ENCODE measurements at regions not wholly inside any gene's neighbourhood (a gene's known extent, or its start where the extent isn't known, plus 50 kb on each side); places are given as distances from the start of the nearest gene placed in this dataset.

DNA sequence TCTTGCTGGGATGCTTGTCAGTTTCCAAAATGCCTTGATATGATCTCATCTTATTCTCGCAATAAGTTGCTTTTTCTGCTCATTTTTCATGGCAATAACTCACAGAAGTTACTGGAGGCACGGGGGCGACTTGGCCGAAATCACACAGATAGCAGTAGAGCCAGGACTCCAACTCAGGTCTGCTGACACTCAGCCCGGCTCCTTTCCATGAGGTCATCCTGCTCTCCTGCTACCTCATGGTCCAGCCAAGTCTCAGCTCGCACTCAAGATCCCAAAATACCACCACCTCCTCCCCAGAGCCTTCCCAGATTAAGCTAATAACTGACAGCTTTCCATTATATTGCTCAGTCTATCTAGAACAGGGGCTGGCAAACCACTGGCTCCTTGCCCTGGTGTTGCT, 269.5 kb downstream of the MAP2K4 start:
- TF ChIP-seq POLR2A (IDR thresholded peaks at IDR 0.05), result no peak
- TF ChIP-seq, protein P1, sequence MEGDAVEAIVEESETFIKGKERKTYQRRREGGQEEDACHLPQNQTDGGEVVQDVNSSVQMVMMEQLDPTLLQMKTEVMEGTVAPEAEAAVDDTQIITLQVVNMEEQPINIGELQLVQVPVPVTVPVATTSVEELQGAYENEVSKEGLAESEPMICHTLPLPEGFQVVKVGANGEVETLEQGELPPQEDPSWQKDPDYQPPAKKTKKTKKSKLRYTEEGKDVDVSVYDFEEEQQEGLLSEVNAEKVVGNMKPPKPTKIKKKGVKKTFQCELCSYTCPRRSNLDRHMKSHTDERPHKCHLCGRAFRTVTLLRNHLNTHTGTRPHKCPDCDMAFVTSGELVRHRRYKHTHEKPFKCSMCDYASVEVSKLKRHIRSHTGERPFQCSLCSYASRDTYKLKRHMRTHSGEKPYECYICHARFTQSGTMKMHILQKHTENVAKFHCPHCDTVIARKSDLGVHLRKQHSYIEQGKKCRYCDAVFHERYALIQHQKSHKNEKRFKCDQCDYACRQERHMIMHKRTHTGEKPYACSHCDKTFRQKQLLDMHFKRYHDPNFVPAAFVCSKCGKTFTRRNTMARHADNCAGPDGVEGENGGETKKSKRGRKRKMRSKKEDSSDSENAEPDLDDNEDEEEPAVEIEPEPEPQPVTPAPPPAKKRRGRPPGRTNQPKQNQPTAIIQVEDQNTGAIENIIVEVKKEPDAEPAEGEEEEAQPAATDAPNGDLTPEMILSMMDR (IDR thresholded peaks at IDR 0.05), result no peak
- no peak for TF ChIP-seq POLR2AphosphoS5 (IDR thresholded peaks at IDR 0.05; ENCODE audit: insufficient read depth in 1 of 2, low read depth in 1 of 2)
